ENCODE measurements at regions not wholly inside any gene's neighbourhood (a gene's known extent, or its start where the extent isn't known, plus 50 kb on each side); places are given as distances from the start of the nearest gene placed in this dataset.

- H3K36me3 ChIP-seq (ENCODE audit: control insufficient read depth, insufficient read depth, low read length): no peaks in the 10 kb centered on the region
- intact Hi-C loops (cut with micrococcal nuclease): no loop called here
Observed at GRCh38 chr14:101508196-101508947, 52.9 kb upstream of the DIO3 start.

More at GRCh38 chr14:101508196-101508947, 52.9 kb upstream of the DIO3 start:
- no peak overlapping the region for H3K27ac ChIP-seq (ENCODE audit: insufficient read depth, low read length)
- H4K8ac ChIP-seq (ENCODE audit: low read depth in 2 of 2, low read length in 2 of 2): no peak overlapping the region
- no peak overlapping the region for H3K14ac ChIP-seq (replicated peaks; ENCODE audit: low read depth, low read length)
- no peak overlapping the region for H4K5ac ChIP-seq (ENCODE audit: low read depth, low read length)
- H2AK5ac ChIP-seq (ENCODE audit: low read depth, low read length): no peak overlapping the region
- H2BK5ac ChIP-seq (ENCODE audit: low read depth, low read length, poor library complexity, severe bottlenecking): no peak overlapping the region
- H3K79me1 ChIP-seq (ENCODE audit: low read depth in 1 of 2, low read length in 2 of 2): no peaks in the 10 kb centered on the region
- no peaks in the 10 kb centered on the region for H3K9me1 ChIP-seq (ENCODE audit: insufficient read depth, low read length)
- peaks cover 5% of the 10 kb centered on the region for H3K9me3 ChIP-seq (ENCODE audit: control insufficient read depth, insufficient read depth, low read length)
- H2BK15ac ChIP-seq (ENCODE audit: low read depth, low read length): no peak overlapping the region
- H3K4me2 ChIP-seq (ENCODE audit: low read depth, low read length): no peak overlapping the region
- no peak overlapping the region for H3K9ac ChIP-seq (ENCODE audit: low read depth, low read length)
- H3K4ac ChIP-seq (ENCODE audit: low read depth, low read length): no peak overlapping the region
- H4K91ac ChIP-seq (ENCODE audit: insufficient read depth, low read depth, low read length): no peak overlapping the region
- peaks cover 6% of the 10 kb centered on the region; the same call in 1 of the 2 replicates for H3K27me3 ChIP-seq (ENCODE audit: control insufficient read depth, insufficient read depth, low read length)
- dilution Hi-C loops (cut with HindIII; ENCODE audit: low sequenced_read_pairs, unreplicated experiment) (no loop called here), in situ Hi-C loops (cut with MboI; ENCODE audit: low sequenced_read_pairs) (no loop called here)
- no peak overlapping the region for H2BK120ac ChIP-seq (ENCODE audit: low read depth, low read length)
- H3K4me1 ChIP-seq (ENCODE audit: control insufficient read depth, insufficient read depth, low read length): no peaks in the 10 kb centered on the region
- no peak for DNase-seq
- H3K4me3 ChIP-seq (ENCODE audit: insufficient read depth, low read depth, low read length): no peak overlapping the region
- H3K56ac ChIP-seq (ENCODE audit: extremely low read depth, insufficient read depth, low read length): no peak overlapping the region
- ChIA-PET POLR2A (ENCODE audit: unreplicated experiment) (no interaction called here), CTCF (no interaction called here)
- no peak for ATAC-seq (ENCODE audit: low read depth)
- H2AK9ac ChIP-seq (replicated peaks; ENCODE audit: low read depth, low read length, poor library complexity): no peak overlapping the region
- no peaks in the 10 kb centered on the region for H4K20me1 ChIP-seq (ENCODE audit: insufficient read depth, low read length)
- 80% methylated on average over 3 of the region's 12 CpGs; no CpG with 5 or more reads in 1 of the 2 experiments for whole genome bisulfite sequencing, 2 experiments (ENCODE audit: extremely low coverage in 2 of 2, insufficient read length in 1 of 2)
- no peak overlapping the region for H2BK20ac ChIP-seq (ENCODE audit: low read depth, low read length)
- no TSS peak for BruUV-seq (replicated peaks)
- no peak overlapping the region for H3K18ac ChIP-seq (ENCODE audit: low read depth, low read length)
- no peak overlapping the region for H3K23ac ChIP-seq (ENCODE audit: low read depth, low read length)
- no peak for TF ChIP-seq NFE2L2 (IDR thresholded peaks at IDR 0.05; ENCODE audit: low read depth, low read length)
- no peak for TF ChIP-seq ELK1 (IDR thresholded peaks at IDR 0.05; ENCODE audit: borderline replicate concordance, low read depth, low read length)
- no peak for TF ChIP-seq CTCF (conservative IDR thresholded peaks at IDR 0.05; ENCODE audit: low read depth, low read length)
- no peak for TF ChIP-seq RCOR1 (IDR thresholded peaks at IDR 0.05; ENCODE audit: insufficient replicate concordance, low read length)
- TF ChIP-seq RAD21 (IDR thresholded peaks at IDR 0.05; ENCODE audit: low read length): no peak
- TF ChIP-seq RFX5 (IDR thresholded peaks at IDR 0.05; ENCODE audit: low read depth, low read length): no peak
- no peak overlapping the region for H2AFZ ChIP-seq (replicated peaks; ENCODE audit: low read length, poor library complexity)
